ENCODE measurements at regions not wholly inside any gene's neighbourhood (a gene's known extent, or its start where the extent isn't known, plus 50 kb on each side); places are given as distances from the start of the nearest gene placed in this dataset.

- no peak for DNase-seq (ENCODE audit: low spot score)
- no peak for ATAC-seq
- Mint-ChIP-seq H3K36me3 (no peaks in the 10 kb centered on the region), H3K4me1 (ENCODE audit: low read depth in 2 of 2) (peaks cover 0 to 6% of the 10 kb centered on the region in 2 donors), H3K27ac (no peak overlapping the region), H3K9me3 (no peaks in the 10 kb centered on the region), H3K4me3 (no peak overlapping the region), H3K27me3 (peaks cover 4 to 16% of the 10 kb centered on the region in 2 donors)
These were observed 187.0 kb upstream of the GHITM start for GRCh38 chr10:83952314-83952713.

- ATAC-seq, result no peak
- Mint-ChIP-seq H3K36me3 (no peaks in the 10 kb centered on the region), H3K27me3 (peaks cover 0 to 7% of the 10 kb centered on the region in 2 donors), H3K4me3 (no peak overlapping the region), H3K9me3 (no peaks in the 10 kb centered on the region), H3K27ac (no peak overlapping the region), H3K4me1 (ENCODE audit: low read depth in 2 of 2) (peaks cover 0 to 6% of the 10 kb centered on the region in 2 donors)
- no peak for DNase-seq (ENCODE audit: low spot score)
These were observed 185.7 kb upstream of the GHITM start for GRCh38 chr10:83953589-83953988.

- no peak overlapping the region for H3K4me3 Mint-ChIP-seq
- H3K4me1 Mint-ChIP-seq (ENCODE audit: low read depth in 2 of 2), result peaks cover 0 to 6% of the 10 kb centered on the region in 2 donors
- no peaks in the 10 kb centered on the region for H3K9me3 Mint-ChIP-seq
- no peak overlapping the region for H3K27ac Mint-ChIP-seq
- ATAC-seq, result no peak
- H3K36me3 Mint-ChIP-seq, result no peaks in the 10 kb centered on the region
- no peaks in the 10 kb centered on the region for H3K27me3 Mint-ChIP-seq
- DNase-seq (ENCODE audit: low spot score), result no peak
These were observed 185.0 kb upstream of the GHITM start for GRCh38 chr10:83954193-83954799.

- DNase-seq (ENCODE audit: low spot score) (no peak), ATAC-seq (no peak)
- no peaks in the 10 kb centered on the region for H3K9me3 Mint-ChIP-seq
- H3K27ac Mint-ChIP-seq, result no peak overlapping the region
- H3K4me1 Mint-ChIP-seq (ENCODE audit: low read depth in 2 of 2), result peaks cover 10 to 11% of the 10 kb centered on the region in 2 donors
- no peaks in the 10 kb centered on the region for H3K27me3 Mint-ChIP-seq
- no peaks in the 10 kb centered on the region for H3K36me3 Mint-ChIP-seq
- no peak overlapping the region for H3K4me3 Mint-ChIP-seq
These were observed 183.9 kb upstream of the GHITM start for GRCh38 chr10:83955406-83955805.

- H3K27ac Mint-ChIP-seq, result no peak overlapping the region
- no peak overlapping the region for H3K4me3 Mint-ChIP-seq
- no peaks in the 10 kb centered on the region for H3K36me3 Mint-ChIP-seq
- ATAC-seq (no peak), DNase-seq (ENCODE audit: low spot score) (no peak)
- H3K4me1 Mint-ChIP-seq (ENCODE audit: low read depth in 2 of 2), result peaks cover 10 to 11% of the 10 kb centered on the region in 2 donors
- H3K27me3 Mint-ChIP-seq, result peaks cover 0 to 2% of the 10 kb centered on the region in 2 donors
- H3K9me3 Mint-ChIP-seq, result no peaks in the 10 kb centered on the region
These were observed 182.0 kb upstream of the GHITM start for GRCh38 chr10:83957168-83957947.

GRCh38 chr10:83959328-83959727, 180.0 kb upstream of the GHITM start:
- H3K4me3 Mint-ChIP-seq, result peak overlapping the region; percentile 12
- peaks cover 9 to 11% of the 10 kb centered on the region in 2 donors for H3K4me1 Mint-ChIP-seq (ENCODE audit: low read depth in 2 of 2)
- no peaks in the 10 kb centered on the region for H3K36me3 Mint-ChIP-seq
- no peaks in the 10 kb centered on the region for H3K9me3 Mint-ChIP-seq
- DNase-seq (ENCODE audit: low spot score) (no peak), ATAC-seq (peak in 1 of 2 donors; percentile 42)
- no peak overlapping the region for H3K27ac Mint-ChIP-seq
- H3K27me3 Mint-ChIP-seq, result peaks cover 7 to 14% of the 10 kb centered on the region in 2 donors

GRCh38 chr10:83960125-83960524, 179.2 kb upstream of the GHITM start:
- peaks cover 4 to 11% of the 10 kb centered on the region in 2 donors for H3K4me1 Mint-ChIP-seq (ENCODE audit: low read depth in 2 of 2)
- H3K27me3 Mint-ChIP-seq, result peaks cover 8 to 16% of the 10 kb centered on the region in 2 donors
- H3K36me3 Mint-ChIP-seq, result no peaks in the 10 kb centered on the region
- no peak overlapping the region for H3K27ac Mint-ChIP-seq
- no peak for ATAC-seq
- H3K9me3 Mint-ChIP-seq, result no peaks in the 10 kb centered on the region
- DNase-seq (ENCODE audit: low spot score), result no peak
- peak overlapping the region; percentile 12 for H3K4me3 Mint-ChIP-seq

GRCh38 chr10:83961620-83962019, 177.7 kb upstream of the GHITM start:
- H3K36me3 Mint-ChIP-seq, result no peaks in the 10 kb centered on the region
- H3K4me3 Mint-ChIP-seq, result no peak overlapping the region
- DNase-seq (ENCODE audit: low spot score), result no peak
- peaks cover 8 to 16% of the 10 kb centered on the region in 2 donors for H3K27me3 Mint-ChIP-seq
- H3K9me3 Mint-ChIP-seq, result no peaks in the 10 kb centered on the region
- no peak for ATAC-seq
- H3K27ac Mint-ChIP-seq, result no peak overlapping the region
- peaks cover 4 to 11% of the 10 kb centered on the region in 2 donors for H3K4me1 Mint-ChIP-seq (ENCODE audit: low read depth in 2 of 2)

- ATAC-seq (no peak), DNase-seq (ENCODE audit: low spot score) (no peak)
- no peak overlapping the region for H3K27ac Mint-ChIP-seq
- no peak overlapping the region for H3K4me3 Mint-ChIP-seq
- no peaks in the 10 kb centered on the region for H3K36me3 Mint-ChIP-seq
- H3K9me3 Mint-ChIP-seq, result no peaks in the 10 kb centered on the region
- H3K4me1 Mint-ChIP-seq (ENCODE audit: low read depth in 2 of 2), result peaks cover 4 to 11% of the 10 kb centered on the region in 2 donors
- peaks cover 8 to 16% of the 10 kb centered on the region in 2 donors for H3K27me3 Mint-ChIP-seq
These were observed 175.9 kb upstream of the GHITM start for GRCh38 chr10:83963446-83963845.

- H3K27ac Mint-ChIP-seq, result no peak overlapping the region
- H3K4me1 Mint-ChIP-seq (ENCODE audit: low read depth in 2 of 2), result no peaks in the 10 kb centered on the region
- H3K27me3 Mint-ChIP-seq, result peaks cover 8 to 16% of the 10 kb centered on the region in 2 donors
- no peaks in the 10 kb centered on the region for H3K36me3 Mint-ChIP-seq
- H3K9me3 Mint-ChIP-seq, result no peaks in the 10 kb centered on the region
- DNase-seq (ENCODE audit: low spot score) (no peak), ATAC-seq (no peak)
- no peak overlapping the region for H3K4me3 Mint-ChIP-seq
These were observed 173.8 kb upstream of the GHITM start for GRCh38 chr10:83965473-83965872.

GRCh38 chr10:83968052-83968451, 171.3 kb upstream of the GHITM start:
- H3K36me3 Mint-ChIP-seq, result no peaks in the 10 kb centered on the region
- H3K4me3 Mint-ChIP-seq, result no peak overlapping the region
- peaks cover 6 to 9% of the 10 kb centered on the region in 2 donors for H3K27me3 Mint-ChIP-seq
- ATAC-seq (no peak), DNase-seq (ENCODE audit: low spot score) (no peak)
- H3K27ac Mint-ChIP-seq, result no peak overlapping the region
- H3K4me1 Mint-ChIP-seq (ENCODE audit: low read depth in 2 of 2), result no peaks in the 10 kb centered on the region
- H3K9me3 Mint-ChIP-seq, result no peaks in the 10 kb centered on the region

GRCh38 chr10:83978681-83979383, 160.5 kb upstream of the GHITM start:
- DNase-seq (ENCODE audit: low spot score) (no peak), ATAC-seq (no peak)
- Mint-ChIP-seq H3K9me3 (no peaks in the 10 kb centered on the region), H3K27me3 (peaks cover 0 to 3% of the 10 kb centered on the region in 2 donors), H3K4me1 (ENCODE audit: low read depth in 2 of 2) (no peaks in the 10 kb centered on the region), H3K4me3 (no peak overlapping the region), H3K27ac (no peak overlapping the region), H3K36me3 (no peaks in the 10 kb centered on the region)

GRCh38 chr10:83982812-83983211, 156.5 kb upstream of the GHITM start:
- H3K27ac Mint-ChIP-seq, result no peak overlapping the region
- ATAC-seq (no peak), DNase-seq (ENCODE audit: low spot score) (no peak)
- no peaks in the 10 kb centered on the region for H3K36me3 Mint-ChIP-seq
- H3K4me3 Mint-ChIP-seq, result no peak overlapping the region
- H3K4me1 Mint-ChIP-seq (ENCODE audit: low read depth in 2 of 2), result peaks cover 0 to 4% of the 10 kb centered on the region in 2 donors
- H3K27me3 Mint-ChIP-seq, result peaks cover 0 to 7% of the 10 kb centered on the region in 2 donors
- H3K9me3 Mint-ChIP-seq, result no peaks in the 10 kb centered on the region

All from natural killer cell treated with Interleukin-12 subunit alpha and Interleukin-12 subunit beta and Interleukin-15 and Interleukin-18, amount 100 ng/mL, for 72 hours (primary cell).